Myocyte (in vitro differentiated cells): ENCODE measurements at regions not wholly inside any gene's neighbourhood (a gene's known extent, or its start where the extent isn't known, plus 50 kb on each side); places are given as distances from the start of the nearest gene placed in this dataset.

Experiments
- DNase-seq: peaks from one replicate; pipeline ENCODE4 v3.0.0-alpha.2; 2012; ENCODE audit warnings: low read depth

DNA sequence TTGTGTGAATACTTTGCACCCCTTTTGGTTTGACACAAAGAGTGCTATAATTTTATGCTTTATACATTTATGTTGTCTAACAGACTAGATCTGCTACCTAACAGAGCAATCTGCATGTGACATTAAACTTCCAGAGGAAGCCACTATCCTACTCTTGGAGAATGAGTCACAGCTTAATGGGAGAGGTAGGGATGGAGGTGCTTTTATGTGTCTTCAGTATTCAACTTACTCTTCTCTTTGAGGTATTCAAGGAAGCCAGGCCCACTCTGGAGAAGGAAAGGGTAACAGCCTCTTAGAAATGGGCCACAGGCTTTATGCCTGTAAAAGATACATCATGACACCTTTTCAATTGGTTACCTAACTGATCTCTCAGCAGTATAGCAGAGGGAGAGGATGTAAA is 85.8 kb upstream of the NEUROD1 start:
- DNase-seq: no peak

DNA sequence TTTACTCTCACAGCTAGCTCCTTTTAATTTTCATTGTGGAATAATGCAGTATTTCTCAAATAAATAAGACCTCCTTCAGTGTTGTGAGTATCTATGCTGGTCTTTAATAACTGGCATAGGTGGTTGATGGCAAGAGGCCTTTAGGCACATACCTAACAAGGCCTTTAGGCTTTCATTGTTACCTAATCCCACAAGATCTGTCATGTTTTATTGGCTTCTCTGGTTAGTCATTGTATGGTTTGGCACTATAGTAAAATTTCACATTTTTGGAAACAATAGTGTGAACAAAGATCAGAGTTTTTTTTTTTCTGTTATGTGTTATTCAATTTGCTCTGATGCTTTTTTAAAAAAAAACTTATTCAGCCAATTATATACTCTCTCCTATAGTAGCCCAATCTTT is 89.8 kb upstream of the NEUROD1 start:
- no peak for DNase-seq

DNA sequence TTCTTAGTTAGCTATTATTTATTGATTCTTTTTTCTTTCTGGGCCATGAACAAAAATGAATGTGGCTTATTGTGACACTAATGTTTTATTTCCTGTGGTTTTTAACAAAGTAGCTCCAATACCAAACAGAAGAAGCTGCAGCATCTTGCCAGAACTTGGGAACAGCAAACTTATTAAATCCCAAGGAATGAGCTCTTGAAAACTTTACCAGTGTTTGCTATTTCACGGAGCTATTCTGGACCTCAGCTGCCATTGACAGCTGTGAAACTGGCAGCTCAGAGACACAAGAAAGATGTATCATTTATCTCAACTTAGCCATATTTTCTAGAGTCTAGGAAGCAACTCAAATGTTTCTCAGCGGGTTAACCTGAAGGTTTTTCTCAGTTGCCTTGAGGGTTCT is 91.0 kb upstream of the NEUROD1 start:
- DNase-seq: peak; percentile 76

DNA sequence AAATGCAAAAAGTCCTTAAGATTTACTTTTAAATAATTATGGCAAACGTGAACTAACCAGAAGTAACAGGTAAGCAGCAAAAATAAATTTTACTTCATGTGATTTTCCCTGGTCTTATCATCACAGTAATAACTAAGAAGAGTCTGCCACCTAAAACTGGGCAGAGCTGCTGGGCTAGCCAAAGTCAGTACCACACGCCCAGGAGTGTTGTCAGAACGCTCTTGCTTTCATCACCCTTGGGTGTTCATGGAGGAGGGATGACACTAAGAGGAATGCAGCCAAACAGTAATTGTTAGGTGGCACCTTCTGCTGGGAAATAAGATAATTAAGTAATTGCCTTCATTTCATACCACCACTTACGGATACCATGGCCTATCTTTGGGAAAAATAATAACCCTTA is 92.0 kb upstream of the NEUROD1 start:
- DNase-seq: no peak

DNA sequence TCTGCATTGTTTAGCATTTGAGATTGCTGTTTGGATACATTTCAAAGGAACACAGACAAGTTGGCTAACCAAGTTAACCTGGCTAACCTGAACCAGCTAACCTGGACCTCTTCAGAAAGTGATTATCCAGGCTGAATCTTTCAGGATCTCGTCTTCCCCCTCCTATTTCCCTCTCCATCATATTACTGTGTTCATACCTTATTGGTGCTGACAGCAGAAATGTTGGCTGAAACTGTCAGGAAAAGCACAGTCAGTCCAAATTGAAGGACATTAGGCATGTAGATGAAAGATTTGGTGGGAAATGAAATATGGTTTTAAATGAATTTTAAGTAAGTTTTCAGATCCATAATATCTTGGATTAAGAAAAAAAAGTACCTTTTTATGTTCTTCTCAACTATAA is 92.5 kb upstream of the NEUROD1 start:
- DNase-seq: no peak

DNA sequence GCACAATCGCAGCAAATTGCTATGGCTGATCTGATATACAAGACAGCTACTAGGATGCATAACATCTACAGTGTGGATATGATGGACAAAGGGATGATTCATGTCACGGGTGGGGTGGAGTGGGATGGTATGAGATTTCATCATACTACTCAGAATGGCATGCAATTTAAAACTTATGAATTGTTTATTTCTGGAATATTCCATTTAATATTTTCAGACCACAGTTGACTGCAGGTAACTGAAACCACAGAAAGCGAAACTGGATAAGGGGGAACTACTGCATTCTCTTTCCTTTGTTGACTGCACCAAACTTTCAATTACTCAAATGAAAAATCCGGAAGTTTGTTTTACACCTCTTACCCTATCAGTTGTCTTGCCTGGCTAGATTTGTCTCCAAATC is 94.4 kb upstream of the NEUROD1 start:
- peak; percentile 36 for DNase-seq

DNA sequence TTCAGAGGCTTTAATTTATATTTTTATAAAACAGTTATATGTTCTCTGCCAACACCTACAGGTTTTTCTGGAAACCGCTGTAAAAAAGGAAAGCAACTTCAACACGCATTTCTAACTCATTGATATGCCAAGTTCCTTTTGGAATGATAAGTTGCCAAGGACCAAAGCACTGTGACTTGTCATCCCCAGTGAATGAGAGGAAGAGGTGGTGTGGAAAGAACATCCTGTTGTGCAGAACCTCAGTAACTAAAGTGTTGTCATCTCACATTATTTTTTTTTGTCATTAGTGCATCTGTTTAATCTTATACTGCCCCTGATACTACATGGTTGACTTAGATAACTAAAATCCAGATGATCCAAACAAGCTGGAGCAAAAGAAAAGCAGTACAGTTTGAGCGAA is 96.0 kb upstream of the NEUROD1 start:
- no peak for DNase-seq

DNA sequence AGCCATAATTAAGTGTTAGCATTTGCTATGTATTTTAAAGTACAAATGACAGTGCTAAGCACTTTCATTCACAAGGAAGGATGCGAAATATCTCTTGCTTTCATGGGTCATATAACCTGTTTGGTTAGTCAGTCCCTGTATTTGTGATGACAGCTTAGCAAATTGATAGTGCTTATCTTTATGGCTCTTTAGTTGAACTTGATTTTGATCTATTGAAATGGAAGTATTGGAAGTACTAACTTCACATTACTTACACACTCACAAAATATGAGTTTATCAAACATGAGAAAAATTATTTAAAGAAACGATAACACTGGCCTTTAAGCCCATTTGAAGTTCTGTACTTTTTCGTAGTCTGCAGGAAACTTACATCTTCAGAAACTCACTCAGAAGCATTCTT is 97.4 kb upstream of the NEUROD1 start:
- DNase-seq: no peak

DNA sequence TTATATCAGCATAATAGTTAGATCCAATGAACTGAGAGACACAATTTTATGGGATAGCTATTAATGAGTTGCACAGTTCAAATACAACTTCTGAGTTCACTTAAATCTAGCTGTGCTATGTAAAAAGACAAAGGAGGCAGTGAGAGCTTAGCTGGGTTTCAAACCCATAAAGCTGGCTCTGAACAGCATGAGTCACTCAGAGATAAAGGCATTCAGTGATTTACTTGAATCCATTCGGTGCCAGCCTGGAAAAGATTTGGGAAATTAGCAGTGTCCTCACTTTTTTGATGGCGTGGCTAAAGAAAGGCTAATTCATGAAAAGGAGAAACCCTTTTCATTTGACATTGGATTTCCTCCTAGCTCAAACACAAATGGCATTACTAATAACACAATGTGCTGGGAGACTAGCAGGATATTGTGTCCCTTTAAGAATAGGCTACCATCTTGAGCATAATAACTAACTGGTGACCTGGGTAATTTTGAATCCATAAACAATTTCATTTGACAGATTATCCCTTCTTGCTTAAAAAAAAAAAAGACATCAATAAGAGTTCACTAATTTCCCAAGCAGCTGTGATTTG is 98.4 kb upstream of the NEUROD1 start:
- DNase-seq: no peak

DNA sequence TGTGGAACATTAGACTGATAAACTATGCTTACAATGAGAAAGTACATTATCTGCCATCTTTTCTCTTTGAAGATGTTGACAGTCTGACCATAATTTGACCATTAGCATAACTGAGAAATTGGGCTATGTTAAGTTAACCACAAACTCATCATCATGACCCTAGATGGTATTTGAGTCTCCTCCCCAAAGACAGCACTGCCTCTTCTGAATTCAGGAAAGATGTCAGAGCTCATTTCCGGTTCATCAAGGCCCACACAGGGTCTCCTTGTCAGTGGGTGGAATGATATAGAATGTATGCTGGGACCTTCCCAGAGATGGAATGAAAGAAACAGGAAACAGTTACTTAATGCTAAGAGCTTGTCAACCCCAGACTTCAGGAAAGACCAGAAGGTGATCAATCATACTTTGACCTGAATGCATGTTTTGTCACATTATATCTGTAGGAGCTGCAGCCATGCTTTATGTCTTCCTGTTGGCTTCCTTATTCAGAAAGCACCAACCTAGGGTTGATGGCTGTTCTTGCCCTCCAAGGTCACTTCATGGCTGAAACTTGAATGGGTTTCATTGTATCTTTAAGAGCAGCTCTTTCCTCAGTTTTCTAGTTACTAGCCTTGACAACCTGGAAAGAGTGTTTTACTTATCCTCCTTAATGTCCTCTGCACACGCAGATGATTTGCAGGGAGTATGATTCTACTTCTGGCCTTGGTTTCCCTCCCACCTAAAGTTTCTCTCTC is 99.1 kb upstream of the NEUROD1 start:
- DNase-seq: no peak

DNA sequence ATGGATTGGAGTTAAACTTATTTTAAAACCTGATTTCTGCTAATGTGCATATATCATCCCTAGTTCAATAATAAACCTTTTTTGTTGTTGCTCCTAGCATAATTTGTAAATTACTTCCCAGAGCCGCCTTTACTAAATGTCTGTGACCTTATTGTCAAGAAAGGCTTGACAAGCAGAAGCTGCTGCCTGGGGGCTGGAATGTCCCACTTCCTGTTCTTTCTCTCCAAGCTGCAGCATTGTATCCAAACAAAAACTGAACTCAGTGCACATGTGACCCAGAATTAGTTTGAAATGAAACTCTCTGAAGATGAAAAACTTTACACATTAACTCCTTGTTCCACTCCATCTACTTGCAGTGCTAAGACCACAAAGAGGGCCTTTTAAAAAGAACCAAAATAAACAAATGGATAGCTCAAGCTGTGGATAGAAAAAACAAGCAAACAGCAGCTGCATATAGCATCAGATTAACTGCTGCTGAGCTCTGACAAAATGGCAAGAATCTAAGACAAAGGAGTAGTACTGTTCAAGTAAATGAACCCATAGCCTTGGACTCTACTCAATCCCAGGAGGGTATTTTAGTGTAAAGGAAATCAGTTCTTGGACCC is 99.8 kb upstream of the NEUROD1 start:
- peak; percentile 46 for DNase-seq

DNA sequence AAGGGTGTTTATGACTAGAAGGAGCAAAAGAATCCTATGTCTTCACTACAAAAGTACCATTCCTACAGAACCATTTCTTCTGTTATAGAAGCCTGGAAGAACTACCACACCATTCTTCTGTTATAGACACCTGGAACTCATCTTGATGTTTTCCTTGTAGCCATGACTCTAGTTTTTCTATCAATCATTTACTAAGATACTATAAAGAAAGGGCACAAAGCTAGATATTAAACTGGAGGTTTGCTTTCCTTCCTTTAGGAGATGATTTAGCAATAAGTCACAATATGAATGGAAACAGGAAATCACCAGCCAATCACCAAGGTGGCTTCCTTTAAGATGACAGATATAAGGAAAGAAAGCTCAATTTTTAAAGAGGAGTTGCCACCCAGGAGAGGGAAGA is 100.3 kb upstream of the NEUROD1 start:
- no peak for DNase-seq

DNA sequence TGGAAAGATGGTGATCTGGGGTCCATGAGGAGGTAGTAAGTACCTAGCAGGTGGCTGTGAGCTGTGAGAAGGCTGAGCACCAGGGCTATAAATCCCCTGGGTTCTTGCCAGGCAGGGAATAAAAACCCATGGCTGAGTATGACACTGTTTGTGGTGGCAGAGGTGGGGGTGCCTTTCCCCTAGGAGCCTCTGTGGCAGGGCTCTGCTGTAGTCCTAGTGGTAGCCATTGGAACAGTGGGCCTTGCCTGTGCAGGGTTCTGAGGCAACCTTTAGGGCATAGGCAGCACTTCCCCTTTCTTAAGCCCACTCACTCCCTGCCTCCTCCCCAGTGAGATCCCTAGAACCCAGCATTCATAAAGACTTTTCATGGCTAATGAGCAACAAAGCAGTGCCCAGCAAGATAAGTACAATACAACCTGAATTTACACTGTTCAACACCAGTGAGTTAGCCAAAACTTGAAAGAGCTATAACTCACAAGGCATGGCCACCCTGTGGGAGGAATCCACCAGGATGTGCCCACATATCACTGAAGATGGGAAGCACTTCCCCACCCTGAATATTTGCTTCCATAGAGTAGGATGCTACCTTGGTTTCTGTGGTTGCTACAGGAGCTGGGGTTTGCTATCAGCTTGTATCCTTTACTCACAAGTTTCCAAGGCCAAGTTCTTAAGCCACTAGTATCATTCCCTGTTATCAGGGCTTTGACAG is 100.9 kb upstream of the NEUROD1 start:
- no peak for DNase-seq

DNA sequence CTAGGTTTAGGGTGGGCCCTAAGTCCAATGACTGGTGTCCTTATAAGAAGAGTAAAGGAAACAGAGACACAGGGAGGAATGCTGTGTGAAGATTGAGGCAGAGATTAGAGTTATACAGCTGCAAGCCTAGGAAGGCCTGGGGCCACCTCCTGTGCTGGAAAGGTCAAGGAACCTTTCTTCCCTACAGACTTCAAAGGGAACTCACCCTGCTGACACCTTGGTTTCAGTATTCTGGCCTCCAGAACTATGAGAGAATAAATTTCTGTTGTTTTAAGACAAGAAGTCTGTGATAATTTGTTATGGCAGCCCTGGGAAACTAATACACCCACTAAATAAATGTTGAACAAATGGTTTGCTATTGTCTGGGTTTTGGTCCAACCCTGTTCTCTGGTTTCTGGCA is 102.3 kb upstream of the NEUROD1 start:
- no peak for DNase-seq

DNA sequence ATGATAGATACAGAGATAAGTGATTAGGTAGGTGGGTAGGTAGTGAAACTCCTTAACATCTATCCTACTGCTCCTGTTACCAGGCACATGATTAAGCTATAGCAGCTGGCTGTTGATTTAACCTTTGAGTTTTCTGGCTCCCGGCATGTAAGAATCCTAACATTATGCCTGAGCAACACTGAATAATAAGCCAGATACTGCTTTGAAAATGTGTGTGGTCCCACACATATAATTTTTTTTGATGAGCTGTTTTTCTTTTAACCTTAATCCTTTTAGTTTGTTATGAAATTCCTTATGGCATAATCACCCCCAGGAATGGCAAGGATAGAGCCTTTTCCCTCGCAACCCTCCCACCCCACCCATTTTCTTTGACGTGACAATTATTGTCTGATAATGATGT is 104.2 kb upstream of the NEUROD1 start:
- no peak for DNase-seq

DNA sequence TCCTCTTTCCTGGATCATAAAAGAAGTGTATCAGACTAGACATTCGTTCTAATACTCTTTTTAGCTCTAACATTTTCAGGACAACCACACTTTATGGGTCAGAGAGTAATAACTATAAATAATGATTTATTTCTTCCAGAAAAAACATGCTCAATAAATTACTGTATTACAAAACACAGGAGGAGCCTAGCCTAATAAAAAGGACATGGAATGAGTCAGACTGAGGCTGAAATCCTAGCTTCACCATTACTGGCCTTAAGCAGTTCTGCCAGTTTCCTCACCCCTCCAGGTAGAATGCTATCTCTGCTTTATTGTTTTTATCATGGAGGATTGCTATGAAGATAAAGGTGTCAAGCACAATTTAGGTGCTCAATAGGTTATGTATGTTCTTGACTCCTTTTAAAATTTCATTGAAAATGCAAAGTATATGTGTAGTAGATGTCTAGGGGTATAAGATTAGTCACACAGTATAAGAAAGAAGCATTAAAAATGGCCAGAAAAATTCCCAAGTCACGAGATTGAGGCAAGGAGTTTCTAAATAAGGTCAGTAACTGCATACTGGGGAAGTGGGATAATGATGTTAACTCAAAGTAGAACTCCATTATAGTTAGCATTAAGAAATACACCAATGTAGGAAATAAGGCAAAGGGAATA is 105.5 kb upstream of the NEUROD1 start:
- no peak for DNase-seq

DNA sequence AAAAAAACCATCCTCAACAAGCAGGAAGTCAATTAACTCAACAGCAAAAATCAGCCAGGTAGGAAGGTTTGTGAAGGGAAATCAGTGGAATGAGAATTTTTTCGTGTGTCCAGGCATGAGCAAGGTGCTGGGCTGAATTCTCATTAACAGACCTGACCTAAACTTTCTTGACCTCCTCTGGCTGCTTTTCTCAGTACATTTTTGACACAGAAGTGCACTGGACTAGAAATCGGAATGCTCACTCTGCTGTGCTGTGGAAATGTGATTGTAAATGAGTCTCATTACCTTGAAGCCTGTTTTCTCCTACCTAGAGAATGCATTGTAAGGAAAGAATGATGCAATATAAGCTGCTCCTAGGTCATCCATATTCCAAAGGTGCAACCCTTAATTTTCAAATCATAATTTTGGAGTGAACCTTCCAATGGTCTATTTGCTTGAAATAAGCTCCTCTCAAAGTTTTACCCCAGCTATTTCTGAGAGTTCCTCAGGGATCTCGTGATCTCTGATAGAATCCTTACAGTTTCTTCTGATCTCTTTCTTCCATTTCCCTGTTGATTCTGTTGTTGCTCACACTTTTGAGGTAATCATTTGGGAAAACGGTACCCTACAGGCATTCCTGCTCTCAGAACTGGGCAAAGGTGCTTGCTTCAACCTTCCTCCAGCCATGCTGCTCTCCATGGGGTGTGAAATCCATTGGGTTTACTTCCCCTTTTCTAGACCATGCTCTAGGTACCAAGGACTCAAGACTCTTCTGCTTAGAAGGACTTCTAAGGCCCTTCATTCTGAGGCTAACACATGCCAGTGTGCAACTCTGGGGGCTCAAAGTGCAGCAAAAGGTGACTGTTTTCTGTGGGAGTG is 104.9 kb upstream of the ITPRID2 start:
- no peak for DNase-seq

DNA sequence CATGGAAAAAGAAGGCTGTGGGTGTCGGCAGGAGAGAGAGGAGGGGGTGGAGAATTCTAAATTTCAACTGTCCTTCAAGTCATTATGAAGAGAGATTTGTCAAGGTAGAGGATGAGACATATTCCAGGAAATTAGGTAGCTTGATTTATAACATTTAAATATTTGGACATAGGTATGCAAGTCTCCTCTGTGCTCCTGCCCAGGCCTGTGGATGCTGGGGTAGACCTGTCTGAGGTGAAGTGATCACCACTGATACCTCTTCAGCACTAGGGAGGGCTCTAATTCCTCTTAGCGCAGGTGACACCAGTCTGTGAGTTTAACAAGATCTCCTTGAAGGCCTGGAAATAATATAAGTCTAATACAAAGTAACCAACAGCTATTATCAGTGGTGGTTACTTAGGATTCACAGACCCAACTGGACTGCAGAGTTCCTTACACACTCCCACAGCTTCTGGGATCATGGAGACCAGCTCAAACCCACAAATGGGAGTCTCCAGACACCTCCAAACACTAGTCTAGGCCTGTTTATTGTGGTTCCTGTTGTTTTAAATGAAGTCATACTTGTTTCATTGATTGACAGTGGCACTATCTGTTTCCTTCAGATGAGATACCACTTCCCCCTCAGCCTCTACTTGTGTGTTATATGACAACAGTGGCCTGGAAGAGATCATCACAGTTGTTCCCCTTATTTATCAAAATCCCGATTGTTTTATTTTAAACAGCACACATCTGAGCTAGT is 104.1 kb upstream of the ITPRID2 start:
- no peak for DNase-seq

DNA sequence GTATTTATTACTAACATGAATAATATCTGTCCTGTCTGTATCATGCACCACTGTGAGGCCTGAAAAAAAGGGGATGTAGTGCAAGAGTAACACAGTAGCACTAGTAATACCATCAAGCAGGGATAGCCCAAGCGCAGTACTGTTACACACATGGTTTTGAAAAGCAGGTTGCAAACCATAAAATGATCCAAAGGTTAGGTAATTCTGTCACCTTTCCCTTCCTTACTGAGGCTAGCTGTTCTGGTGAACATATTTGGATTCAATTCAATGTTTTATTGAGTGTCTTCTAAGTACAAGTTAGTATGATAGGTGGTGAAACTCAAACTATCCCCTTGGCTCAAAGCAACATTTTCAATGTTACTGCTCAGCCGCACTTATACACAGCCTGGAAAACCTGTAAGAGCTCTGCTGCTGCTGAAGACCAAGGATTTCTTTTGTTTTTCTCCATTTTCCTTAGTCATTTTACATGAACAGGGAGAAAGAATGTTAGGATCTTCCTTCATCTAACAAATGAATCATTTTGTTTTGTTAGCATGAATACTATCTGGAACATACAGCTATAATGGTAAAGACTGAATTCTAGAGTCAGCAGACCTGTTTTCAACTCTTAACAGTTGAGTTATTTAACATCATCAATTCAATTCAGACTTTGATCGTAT is 102.5 kb upstream of the ITPRID2 start:
- DNase-seq: no peak
